Upper lobe of right lung (tissue), 1 donor: ENCODE measurements at regions not wholly inside any gene's neighbourhood (a gene's known extent, or its start where the extent isn't known, plus 50 kb on each side); places are given as distances from the start of the nearest gene placed in this dataset.

Experiments used
- ATAC-seq: fragments of 200-7000 bp; cut with Tn5 transposase; one replicate; pipeline ENCODE4 v1.9.1; 2020; ENCODE audit warnings: mild to moderate bottlenecking, moderate library complexity
- DNase-seq: peaks from one replicate; pipeline ENCODE4 v3.0.0-alpha.2; 2020
- H3K27ac ChIP-seq: fragments of 200-600 bp; one replicate; pipeline ENCODE4 v1.8.0; 2022
- H3K27me3 ChIP-seq: fragments of 200-600 bp; one replicate; pipeline ENCODE4 v1.8.0; 2022; ENCODE audit warnings: mild to moderate bottlenecking
- H3K36me3 ChIP-seq: fragments of 200-600 bp; one replicate; pipeline ENCODE4 v1.8.0; 2022
- H3K4me1 ChIP-seq: fragments of 200-600 bp; one replicate; pipeline ENCODE4 v1.8.0; 2022
- H3K4me3 ChIP-seq: fragments of 200-600 bp; one replicate; pipeline ENCODE4 v1.8.0; 2022; ENCODE audit warnings: mild to moderate bottlenecking
- H3K9me3 ChIP-seq: fragments of 200-600 bp; one replicate; pipeline ENCODE4 v1.8.0; 2022
- intact Hi-C: fragments of 100-400 bp; cut with DNase I; formaldehyde crosslinking; loops from one replicate; pipeline ENCODE4 v1.11.0; 2022
- TF ChIP-seq, protein P1 (sequence below): fragments of 200-600 bp; IDR thresholded peaks from one replicate; pipeline ENCODE4 v1.8.0; 2022; ENCODE audit warnings: antibody characterized with exemption
- donor health status: DM: no; HTN: yes; CAD: no; lungs with severe emphysema.

DNA sequence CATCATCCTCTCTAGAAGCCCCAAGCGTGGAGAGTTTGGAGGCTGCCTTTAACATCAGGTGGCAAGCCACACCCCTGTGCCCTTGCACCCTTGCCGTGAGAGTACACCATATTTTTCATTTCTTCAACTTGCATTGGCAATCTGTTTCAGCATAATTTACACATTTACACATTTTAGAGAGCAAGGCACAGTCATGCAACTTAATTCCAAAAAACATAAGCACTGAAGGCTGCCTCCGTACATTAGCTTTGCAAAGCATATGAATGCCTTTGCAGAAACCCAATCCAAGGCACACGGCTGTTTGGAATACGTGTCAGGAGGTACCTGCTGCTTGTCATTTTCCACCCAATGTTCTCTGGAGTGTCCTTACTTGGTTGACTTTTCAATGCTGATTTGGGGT, 833.1 kb downstream of the VRK1 start:
- H3K27me3 ChIP-seq: no peaks in the 10 kb centered on the region
- H3K4me1 ChIP-seq: no peaks in the 10 kb centered on the region
- H3K36me3 ChIP-seq: no peaks in the 10 kb centered on the region
- no peak overlapping the region for H3K27ac ChIP-seq
- TF ChIP-seq, protein P1, sequence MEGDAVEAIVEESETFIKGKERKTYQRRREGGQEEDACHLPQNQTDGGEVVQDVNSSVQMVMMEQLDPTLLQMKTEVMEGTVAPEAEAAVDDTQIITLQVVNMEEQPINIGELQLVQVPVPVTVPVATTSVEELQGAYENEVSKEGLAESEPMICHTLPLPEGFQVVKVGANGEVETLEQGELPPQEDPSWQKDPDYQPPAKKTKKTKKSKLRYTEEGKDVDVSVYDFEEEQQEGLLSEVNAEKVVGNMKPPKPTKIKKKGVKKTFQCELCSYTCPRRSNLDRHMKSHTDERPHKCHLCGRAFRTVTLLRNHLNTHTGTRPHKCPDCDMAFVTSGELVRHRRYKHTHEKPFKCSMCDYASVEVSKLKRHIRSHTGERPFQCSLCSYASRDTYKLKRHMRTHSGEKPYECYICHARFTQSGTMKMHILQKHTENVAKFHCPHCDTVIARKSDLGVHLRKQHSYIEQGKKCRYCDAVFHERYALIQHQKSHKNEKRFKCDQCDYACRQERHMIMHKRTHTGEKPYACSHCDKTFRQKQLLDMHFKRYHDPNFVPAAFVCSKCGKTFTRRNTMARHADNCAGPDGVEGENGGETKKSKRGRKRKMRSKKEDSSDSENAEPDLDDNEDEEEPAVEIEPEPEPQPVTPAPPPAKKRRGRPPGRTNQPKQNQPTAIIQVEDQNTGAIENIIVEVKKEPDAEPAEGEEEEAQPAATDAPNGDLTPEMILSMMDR: no peak
- no peak for ATAC-seq
- no peak overlapping the region for H3K4me3 ChIP-seq
- no peaks in the 10 kb centered on the region for H3K9me3 ChIP-seq
- no peak for DNase-seq
- intact Hi-C loops: no loop called here

DNA sequence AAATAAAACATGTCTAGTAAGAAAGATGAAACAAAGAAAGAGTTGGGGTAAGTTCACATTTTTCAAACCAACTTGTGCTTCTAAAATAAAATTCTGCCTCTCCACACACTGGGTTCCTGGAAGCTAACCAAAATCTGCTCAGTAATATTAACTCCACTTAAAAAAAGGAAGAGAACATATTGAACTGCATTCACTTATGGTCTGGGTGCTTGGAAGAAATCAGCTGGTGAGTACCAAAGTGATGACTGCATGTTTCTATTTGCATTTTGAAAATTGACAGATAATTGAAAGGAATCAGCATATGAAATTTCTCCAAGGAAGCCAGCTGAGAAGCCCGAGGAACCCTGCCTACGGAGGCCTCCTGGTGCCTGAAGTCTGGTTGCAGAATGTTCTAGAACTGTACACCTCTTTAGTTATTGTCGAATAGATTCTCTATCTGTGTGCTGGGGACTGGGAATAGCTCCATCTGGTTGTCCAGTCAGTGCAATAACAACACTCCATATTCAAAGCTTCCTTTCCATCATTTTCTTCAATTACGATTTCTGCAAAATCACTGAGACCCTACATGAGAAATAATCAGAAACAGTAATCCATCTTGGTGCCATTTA, 836.1 kb downstream of the VRK1 start:
- DNase-seq: no peak
- Histone ChIP-seq H3K4me3 (no peak overlapping the region), H3K27me3 (no peaks in the 10 kb centered on the region), H3K9me3 (no peaks in the 10 kb centered on the region), H3K27ac (no peak overlapping the region), H3K4me1 (no peaks in the 10 kb centered on the region), H3K36me3 (no peaks in the 10 kb centered on the region)
- ATAC-seq: no peak
- TF ChIP-seq, protein P1: no peak
- intact Hi-C loops: no loop called here

DNA sequence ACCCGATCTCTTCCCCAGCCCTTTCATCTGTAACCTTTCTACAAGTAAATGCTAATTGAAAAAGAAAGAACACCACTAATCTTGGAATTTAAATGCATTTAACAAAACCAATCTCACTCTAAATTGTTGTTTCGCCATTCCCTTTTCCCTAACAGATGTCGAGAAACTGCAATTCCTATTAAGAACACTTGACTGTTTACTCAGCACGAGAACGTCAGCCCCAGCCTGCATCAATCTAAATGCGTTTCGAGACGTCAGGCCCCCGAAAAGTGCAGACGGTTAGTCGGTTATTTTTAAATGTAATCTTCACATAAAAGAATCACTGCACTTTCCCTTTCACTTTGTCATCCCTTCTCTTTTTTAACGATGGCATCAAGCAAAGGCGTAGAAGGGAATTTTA, 837.6 kb downstream of the VRK1 start:
- TF ChIP-seq, protein P1: no peak
- Histone ChIP-seq H3K36me3 (no peaks in the 10 kb centered on the region), H3K27me3 (no peaks in the 10 kb centered on the region), H3K27ac (no peak overlapping the region), H3K4me1 (no peaks in the 10 kb centered on the region), H3K9me3 (no peaks in the 10 kb centered on the region), H3K4me3 (peak overlapping the region; percentile 23)
- intact Hi-C loops: no loop called here
- no peak for ATAC-seq
- no peak for DNase-seq

DNA sequence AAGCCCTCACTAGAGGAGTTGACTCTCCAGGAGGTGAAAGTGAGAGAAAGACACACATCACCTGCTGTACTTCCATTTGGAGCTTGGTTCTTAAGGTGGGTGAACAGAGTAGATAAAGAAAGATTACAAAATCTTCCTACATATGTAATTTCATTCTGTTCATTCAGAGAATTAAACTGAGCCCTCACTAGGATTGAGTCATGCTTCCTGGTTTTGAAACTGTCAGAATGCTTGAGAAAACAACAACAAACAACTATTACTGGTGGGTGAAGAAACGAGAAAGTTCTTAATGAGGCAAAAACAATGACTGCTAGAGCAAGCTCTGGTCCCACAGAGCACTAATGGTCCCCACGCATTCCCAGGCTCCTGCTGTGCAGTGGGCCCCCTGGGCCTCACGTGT, 841.7 kb downstream of the VRK1 start:
- Histone ChIP-seq H3K9me3 (no peaks in the 10 kb centered on the region), H3K36me3 (no peaks in the 10 kb centered on the region), H3K4me3 (no peak overlapping the region), H3K4me1 (no peaks in the 10 kb centered on the region), H3K27ac (no peak overlapping the region), H3K27me3 (no peaks in the 10 kb centered on the region)
- ATAC-seq: no peak
- intact Hi-C loops: no loop called here
- no peak for DNase-seq
- TF ChIP-seq, protein P1: no peak

DNA sequence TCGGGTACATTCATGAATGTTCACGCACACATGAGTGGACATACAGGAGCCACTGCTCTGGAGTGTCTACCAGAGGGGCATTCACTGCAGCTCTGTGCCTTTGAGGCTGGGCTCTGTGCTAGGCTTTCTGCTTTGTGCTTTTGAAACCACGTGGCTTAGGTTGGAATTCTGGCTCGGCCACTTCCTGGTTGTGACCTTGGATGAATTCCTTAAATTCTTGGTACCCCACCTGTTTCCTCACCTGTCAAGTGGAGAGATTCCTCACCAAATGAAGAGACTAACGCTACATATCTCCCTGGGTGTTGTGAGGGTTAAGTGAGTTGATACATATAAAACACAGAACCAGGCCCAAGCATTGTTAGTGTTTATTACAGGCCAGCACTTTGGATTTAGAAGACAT, 842.8 kb downstream of the VRK1 start:
- Histone ChIP-seq H3K36me3 (no peaks in the 10 kb centered on the region), H3K27me3 (no peaks in the 10 kb centered on the region), H3K9me3 (no peaks in the 10 kb centered on the region), H3K27ac (no peak overlapping the region), H3K4me3 (no peak overlapping the region), H3K4me1 (no peaks in the 10 kb centered on the region)
- intact Hi-C loops: no loop called here
- TF ChIP-seq, protein P1: no peak
- DNase-seq: no peak
- no peak for ATAC-seq

DNA sequence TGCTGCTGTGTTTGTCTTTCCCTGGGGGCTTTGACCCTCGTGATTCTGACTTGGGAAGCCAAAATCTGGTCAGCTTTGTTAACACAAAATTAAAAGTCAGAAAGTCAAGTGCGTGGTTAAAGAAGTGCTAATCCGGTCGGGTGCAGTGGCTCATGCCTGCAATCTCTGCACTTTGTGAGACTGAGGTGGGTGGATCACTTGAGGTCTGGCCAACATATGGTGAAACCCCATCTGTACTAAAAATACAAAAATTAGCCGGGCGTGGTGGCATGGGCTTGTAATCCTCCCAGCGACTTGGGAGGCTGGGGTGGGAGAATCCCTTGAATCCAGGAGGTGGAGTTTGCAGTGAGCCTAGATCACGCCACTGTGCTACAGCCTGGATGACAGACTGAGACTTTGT, 844.6 kb downstream of the VRK1 start:
- Histone ChIP-seq H3K36me3 (no peaks in the 10 kb centered on the region), H3K4me1 (no peaks in the 10 kb centered on the region), H3K27ac (no peak overlapping the region), H3K27me3 (no peaks in the 10 kb centered on the region), H3K9me3 (no peaks in the 10 kb centered on the region), H3K4me3 (no peak overlapping the region)
- ATAC-seq (no peak), DNase-seq (no peak)
- TF ChIP-seq, protein P1: no peak
- intact Hi-C loops: no loop called here
